Suprapubic skin (tissue), 4 donors: ENCODE measurements at regions not wholly inside any gene's neighbourhood (a gene's known extent, or its start where the extent isn't known, plus 50 kb on each side); places are given as distances from the start of the nearest gene placed in this dataset.

Experiments
- DNase-seq, 2 donors: peaks; one replicate each; pipeline ENCODE4 v3.0.0-alpha.2; 2019; ENCODE audit warnings: low spot score in 2 of 2
- H3K27ac ChIP-seq: fragments of 200-600 bp; sonication (generic); one replicate; pipeline ENCODE4 v1.5.1; 2019
- H3K27me3 ChIP-seq: fragments of 200-600 bp; sonication (generic); one replicate; pipeline ENCODE4 v1.5.1; 2019
- H3K36me3 ChIP-seq: fragments of 200-600 bp; sonication (generic); one replicate; pipeline ENCODE4 v1.5.1; 2019
- H3K4me1 ChIP-seq: fragments of 200-600 bp; sonication (generic); one replicate; pipeline ENCODE4 v1.5.1; 2019
- H3K4me3 ChIP-seq: fragments of 200-600 bp; sonication (generic); one replicate; pipeline ENCODE4 v1.5.1; 2019; ENCODE audit warnings: mild to moderate bottlenecking
- H3K9me3 ChIP-seq: fragments of 200-600 bp; sonication (generic); one replicate; pipeline ENCODE4 v1.5.1; 2019
- CTCF ChIP-seq, 2 donors: fragments of 200-600 bp in 1 of 2; fragments of 450-650 bp in 1 of 2; sonication (generic) in 1 of 2; IDR thresholded peaks; one replicate each; pipeline ENCODE4 v1.5.1; 2016 to 2019; ENCODE audit warnings: antibody characterized with exemption in 2 of 2, mild to moderate bottlenecking in 1 of 2, moderate library complexity in 1 of 2
- EP300 ChIP-seq: sonication (generic); formaldehyde crosslinking; IDR thresholded peaks from one replicate; pipeline ENCODE4 v1.6.1; 2017; ENCODE audit warnings: antibody characterized with exemption
- POLR2A ChIP-seq, 2 donors: fragments of 450-650 bp; IDR thresholded peaks; one replicate each; pipeline ENCODE4 v1.6.1; 2017; ENCODE audit warnings: antibody characterized with exemption in 2 of 2, mild to moderate bottlenecking in 2 of 2, moderate library complexity in 2 of 2
- POLR2AphosphoS5 ChIP-seq, 3 donors: sonication (generic); formaldehyde crosslinking; IDR thresholded peaks; one replicate each; pipeline ENCODE4 v1.6.1; 2017; ENCODE audit warnings: antibody characterized with exemption in 3 of 3
- WGBS: methylation state at CpG from one replicate; pipeline ENCODE4 v1.1.5; 2018; 5-methylcytosine and 5-hydroxymethylcytosine counted together

GRCh38 chr1:4005431-4005830, 105.4 kb upstream of the C1orf174 start:
- H3K27me3 ChIP-seq = peaks cover 15% of the 10 kb centered on the region
- TF ChIP-seq EP300 = no peak
- no peak for TF ChIP-seq POLR2AphosphoS5 (IDR thresholded peaks at IDR 0.05)
- no peak for TF ChIP-seq CTCF (IDR thresholded peaks at IDR 0.05)
- TF ChIP-seq POLR2A (IDR thresholded peaks at IDR 0.05) = no peak
- no peak for DNase-seq
- no peaks in the 10 kb centered on the region for H3K9me3 ChIP-seq
- H3K4me1 ChIP-seq = no peaks in the 10 kb centered on the region
- H3K4me3 ChIP-seq = no peak overlapping the region
- H3K36me3 ChIP-seq = no peaks in the 10 kb centered on the region
- 82% methylated on average over 5 of the region's 6 CpGs for WGBS
- no peak overlapping the region for H3K27ac ChIP-seq

- DNase-seq = peak in 1 of 2 donors; percentile 48
- H3K4me3 ChIP-seq = no peak overlapping the region
- 73% methylated on average over 7 of the region's 7 CpGs for WGBS
- TF ChIP-seq EP300 = no peak
- TF ChIP-seq POLR2A (IDR thresholded peaks at IDR 0.05) = no peak
- TF ChIP-seq CTCF (IDR thresholded peaks at IDR 0.05) = no peak
- no peak for TF ChIP-seq POLR2AphosphoS5 (IDR thresholded peaks at IDR 0.05)
- H3K27ac ChIP-seq = no peak overlapping the region
- H3K27me3 ChIP-seq = peaks cover 4% of the 10 kb centered on the region
- no peaks in the 10 kb centered on the region for H3K36me3 ChIP-seq
- no peaks in the 10 kb centered on the region for H3K9me3 ChIP-seq
- H3K4me1 ChIP-seq = no peaks in the 10 kb centered on the region
Observed at GRCh38 chr1:4006676-4007374, 106.8 kb upstream of the C1orf174 start.

GRCh38 chr1:4010284-4010683, 110.2 kb upstream of the C1orf174 start:
- peak in 1 of 2 donors; percentile 52 for DNase-seq
- no peak for TF ChIP-seq POLR2A (IDR thresholded peaks at IDR 0.05)
- no peak for TF ChIP-seq CTCF (IDR thresholded peaks at IDR 0.05)
- TF ChIP-seq POLR2AphosphoS5 (IDR thresholded peaks at IDR 0.05) = no peak
- TF ChIP-seq EP300 = no peak
- 100% methylated on average over 1 of the region's 7 CpGs for WGBS

GRCh38 chr1:4010814-4011605, 110.9 kb upstream of the C1orf174 start:
- Histone ChIP-seq H3K4me3 (no peak overlapping the region), H3K9me3 (no peaks in the 10 kb centered on the region), H3K27ac (no peak overlapping the region), H3K27me3 (peaks cover 7% of the 10 kb centered on the region), H3K36me3 (no peaks in the 10 kb centered on the region), H3K4me1 (no peaks in the 10 kb centered on the region)
- TF ChIP-seq POLR2AphosphoS5 (IDR thresholded peaks at IDR 0.05) = no peak
- no peak for TF ChIP-seq CTCF (IDR thresholded peaks at IDR 0.05)
- no peak for TF ChIP-seq EP300
- TF ChIP-seq POLR2A (IDR thresholded peaks at IDR 0.05) = no peak
- DNase-seq = peak in 1 of 2 donors; percentile 62
- WGBS = 77% methylated on average over 25 of the region's 25 CpGs

More at GRCh38 chr1:4010284-4010683, 110.2 kb upstream of the C1orf174 start:
- Histone ChIP-seq H3K4me1 (no peaks in the 10 kb centered on the region), H3K4me3 (no peak overlapping the region), H3K27ac (no peak overlapping the region), H3K36me3 (no peaks in the 10 kb centered on the region), H3K9me3 (no peaks in the 10 kb centered on the region), H3K27me3 (peaks cover 7% of the 10 kb centered on the region)
